NCI-H2081 treated with DMSO at 0.1 percent for 48 hours (cell line): ENCODE measurements at regions not wholly inside any gene's neighbourhood (a gene's known extent, or its start where the extent isn't known, plus 50 kb on each side); places are given as distances from the start of the nearest gene placed in this dataset.

Source experiments
- DNase-seq: peaks from one replicate; lab custom pipeline; 2025; lab: John Stamatoyannopoulos, UW

- DNase-seq, result no peak
These were observed 114.5 kb upstream of the GUCY1A1 start for GRCh38 chr4:155552180-155552579.

- no peak for DNase-seq
These were observed 118.5 kb upstream of the GUCY1A1 start for GRCh38 chr4:155548173-155548572.

GRCh38 chr4:155546451-155546850 is 120.2 kb upstream of the GUCY1A1 start:
- no peak for DNase-seq

- no peak for DNase-seq
These were observed 121.2 kb upstream of the GUCY1A1 start for GRCh38 chr4:155545456-155545855.

GRCh38 chr4:155544547-155544946 is 122.1 kb upstream of the GUCY1A1 start:
- no peak for DNase-seq

- DNase-seq, result no peak
These were observed 123.4 kb upstream of the GUCY1A1 start for GRCh38 chr4:155543126-155543765.

- no peak for DNase-seq
These were observed 124.2 kb upstream of the GUCY1A1 start for GRCh38 chr4:155542415-155542814.

- DNase-seq, result no peak
These were observed 124.9 kb upstream of the GUCY1A1 start for GRCh38 chr4:155541716-155542115.

GRCh38 chr4:155540698-155541097 is 126.0 kb upstream of the GUCY1A1 start:
- no peak for DNase-seq

GRCh38 chr4:155539746-155540145 is 126.9 kb upstream of the GUCY1A1 start:
- no peak for DNase-seq

GRCh38 chr4:155535802-155536454 is 130.7 kb upstream of the GUCY1A1 start:
- no peak for DNase-seq

- DNase-seq, result no peak
These were observed 134.1 kb upstream of the GUCY1A1 start for GRCh38 chr4:155532373-155533085.

- no peak for DNase-seq
These were observed 135.8 kb upstream of the GUCY1A1 start for GRCh38 chr4:155530857-155531256.

- DNase-seq, result peak; percentile 5
These were observed 136.4 kb upstream of the GUCY1A1 start for GRCh38 chr4:155530290-155530689.

- no peak for DNase-seq
These were observed 136.9 kb upstream of the GUCY1A1 start for GRCh38 chr4:155529716-155530115.

- no peak for DNase-seq
These were observed 137.4 kb upstream of the GUCY1A1 start for GRCh38 chr4:155529272-155529671.

GRCh38 chr4:155526452-155527169 is 140.0 kb upstream of the GUCY1A1 start:
- no peak for DNase-seq

GRCh38 chr4:155524926-155525455 is 141.7 kb upstream of the GUCY1A1 start:
- no peak for DNase-seq

- DNase-seq, result no peak
These were observed 143.3 kb upstream of the GUCY1A1 start for GRCh38 chr4:155523358-155523757.

GRCh38 chr4:155522201-155522600 is 144.4 kb upstream of the GUCY1A1 start:
- no peak for DNase-seq

- DNase-seq, result no peak
These were observed 144.6 kb upstream of the MAP9 start for GRCh38 chr4:155521382-155521781.

GRCh38 chr4:155515444-155516075 is 138.8 kb upstream of the MAP9 start:
- DNase-seq, result no peak
